ACC112 (cell line): ENCODE measurements at regions not wholly inside any gene's neighbourhood (a gene's known extent, or its start where the extent isn't known, plus 50 kb on each side); places are given as distances from the start of the nearest gene placed in this dataset.
"Not testable (repeated sequence)": the region's sequence is repeated elsewhere in the genome, so short reads cannot be mapped to it uniquely, and the experiment has no call there.

Source experiments
- H2AFZ ChIP-seq: fragments of 200-600 bp; sonication (generic); one replicate; pipeline ENCODE4 v1.6.0; 2017; ENCODE audit warnings: antibody characterized with exemption, low read length; ENCODE audit not compliant: unreplicated experiment
- H3K27ac ChIP-seq: fragments of 200-600 bp; sonication (generic); 2 replicates; pipeline ENCODE4 v1.5.1; 2014; ENCODE audit warnings: low read depth, mild to moderate bottlenecking, antibody characterized with exemption, low read length, moderate library complexity
- H3K27me3 ChIP-seq: fragments of 200-600 bp; sonication (generic); 2 replicates; pipeline ENCODE4 v1.6.1; 2014; ENCODE audit warnings: mild to moderate bottlenecking, antibody characterized with exemption, low read length, moderate library complexity, mixed read lengths; ENCODE audit not compliant: insufficient read depth
- H3K36me3 ChIP-seq: fragments of 200-600 bp; sonication (generic); 2 replicates; pipeline ENCODE4 v1.6.1; 2016; ENCODE audit warnings: mild to moderate bottlenecking, antibody characterized with exemption, low read length, moderate library complexity, mixed read lengths; ENCODE audit not compliant: insufficient read depth
- H3K4me1 ChIP-seq: fragments of 200-600 bp; sonication (generic); one replicate; pipeline ENCODE4 v1.6.1; 2016; ENCODE audit warnings: low read length, mixed read lengths; ENCODE audit not compliant: insufficient read depth, unreplicated experiment, control insufficient read depth
- H3K4me3 ChIP-seq: fragments of 200-600 bp; sonication (generic); 2 replicates; pipeline ENCODE4 v1.5.1; 2014; ENCODE audit warnings: mild to moderate bottlenecking, low read depth, low read length
- H3K79me2 ChIP-seq: fragments of 200-600 bp; sonication (generic); one replicate; pipeline ENCODE4 v1.6.0; 2016; ENCODE audit warnings: low read length; ENCODE audit not compliant: control insufficient read depth, unreplicated experiment, insufficient read depth

- H3K79me2 ChIP-seq: not testable (repeated sequence)
Observed at GRCh38 chr1:120257064-120257777, 80.9 kb upstream of the SEC22B start.

GRCh38 chr1:120250756-120251155 is 74.4 kb upstream of the SEC22B start:
- not testable (repeated sequence) for H3K27me3 ChIP-seq, H3K36me3 ChIP-seq, H3K79me2 ChIP-seq, H3K4me3 ChIP-seq, H3K27ac ChIP-seq, H2AFZ ChIP-seq, H3K4me1 ChIP-seq

More at GRCh38 chr1:120257064-120257777, 80.9 kb upstream of the SEC22B start:
- not testable (repeated sequence) for H3K36me3 ChIP-seq, H3K4me1 ChIP-seq, H3K4me3 ChIP-seq, H3K27ac ChIP-seq, H3K27me3 ChIP-seq, H2AFZ ChIP-seq

GRCh38 chr1:120248726-120249427 is 72.6 kb upstream of the SEC22B start:
- H3K27ac ChIP-seq, H2AFZ ChIP-seq, H3K27me3 ChIP-seq, H3K36me3 ChIP-seq, H3K4me3 ChIP-seq, H3K79me2 ChIP-seq, H3K4me1 ChIP-seq: not testable (repeated sequence)

GRCh38 chr1:120248203-120248602 is 71.9 kb upstream of the SEC22B start:
- not testable (repeated sequence) for H3K4me1 ChIP-seq, H3K4me3 ChIP-seq, H3K27me3 ChIP-seq, H3K27ac ChIP-seq, H3K79me2 ChIP-seq, H3K36me3 ChIP-seq, H2AFZ ChIP-seq

- not testable (repeated sequence) for H3K27ac ChIP-seq, H3K36me3 ChIP-seq, H3K4me3 ChIP-seq, H2AFZ ChIP-seq, H3K79me2 ChIP-seq, H3K4me1 ChIP-seq, H3K27me3 ChIP-seq
Observed at GRCh38 chr1:120243867-120244266, 67.5 kb upstream of the SEC22B start.

GRCh38 chr1:120242582-120242981 is 66.3 kb upstream of the SEC22B start:
- not testable (repeated sequence) for H3K36me3 ChIP-seq, H3K27ac ChIP-seq, H2AFZ ChIP-seq, H3K27me3 ChIP-seq, H3K4me1 ChIP-seq, H3K4me3 ChIP-seq, H3K79me2 ChIP-seq

GRCh38 chr1:120241868-120242267 is 65.5 kb upstream of the SEC22B start:
- H3K4me1 ChIP-seq, H3K79me2 ChIP-seq, H3K4me3 ChIP-seq, H3K36me3 ChIP-seq, H2AFZ ChIP-seq, H3K27me3 ChIP-seq, H3K27ac ChIP-seq: not testable (repeated sequence)

GRCh38 chr1:120240181-120240580 is 63.9 kb upstream of the SEC22B start:
- H3K27ac ChIP-seq, H3K36me3 ChIP-seq, H3K79me2 ChIP-seq: not testable (repeated sequence)

GRCh38 chr1:120239351-120239750 is 63.0 kb upstream of the SEC22B start:
- not testable (repeated sequence) for H2AFZ ChIP-seq, H3K36me3 ChIP-seq, H3K4me1 ChIP-seq, H3K27me3 ChIP-seq, H3K79me2 ChIP-seq, H3K4me3 ChIP-seq, H3K27ac ChIP-seq

More at GRCh38 chr1:120240181-120240580, 63.9 kb upstream of the SEC22B start:
- H3K27me3 ChIP-seq, H2AFZ ChIP-seq, H3K4me1 ChIP-seq, H3K4me3 ChIP-seq: not testable (repeated sequence)

GRCh38 chr1:120238867-120239266 is 62.5 kb upstream of the SEC22B start:
- not testable (repeated sequence) for H2AFZ ChIP-seq, H3K27ac ChIP-seq, H3K4me1 ChIP-seq, H3K27me3 ChIP-seq, H3K4me3 ChIP-seq, H3K79me2 ChIP-seq, H3K36me3 ChIP-seq

- not testable (repeated sequence) for H3K4me3 ChIP-seq, H3K27ac ChIP-seq, H3K79me2 ChIP-seq, H3K4me1 ChIP-seq, H2AFZ ChIP-seq, H3K36me3 ChIP-seq, H3K27me3 ChIP-seq
Observed at GRCh38 chr1:120233661-120234018, 57.3 kb upstream of the SEC22B start.
